Activated CD8-positive, alpha-beta memory T cell treated with anti-CD3 and anti-CD28 coated beads for 36 hours (primary cell): ENCODE measurements at regions not wholly inside any gene's neighbourhood (a gene's known extent, or its start where the extent isn't known, plus 50 kb on each side); places are given as distances from the start of the nearest gene placed in this dataset.
"Not testable (repeated sequence)": the region's sequence is repeated elsewhere in the genome, so short reads cannot be mapped to it uniquely, and the experiment has no call there.

Source experiments
- CTCF ChIA-PET: fragments of 350-600 bp; sonication (Branson Sonifier 250); formaldehyde crosslinking; loops from one replicate; lab custom pipeline; 2021; ENCODE audit warnings: antibody characterized with exemption; lab: Charles Lee
- POLR2A ChIA-PET: fragments of 350-600 bp; sonication (Branson Sonifier 250); formaldehyde crosslinking; loops from one replicate; lab custom pipeline; 2021; ENCODE audit warnings: antibody characterized with exemption; lab: Charles Lee

DNA sequence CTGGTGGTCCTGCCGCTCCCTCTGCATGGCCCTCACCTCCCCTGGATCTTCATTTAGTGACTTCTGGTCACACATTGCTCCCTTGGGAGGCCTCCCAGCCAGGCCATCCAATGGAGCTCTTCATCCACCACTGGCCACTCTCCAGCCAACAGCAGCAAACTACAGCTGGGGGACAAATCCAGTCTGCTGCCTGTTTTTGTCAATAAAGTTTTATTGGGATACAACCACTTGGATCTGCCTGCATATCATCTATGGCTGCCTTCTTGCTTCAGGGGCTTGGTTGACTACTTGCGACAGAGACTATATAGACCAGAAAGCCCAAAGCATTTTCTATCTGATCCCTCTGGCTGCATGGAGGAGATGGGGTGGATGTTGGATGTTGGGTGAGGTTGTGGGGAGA is 156.6 kb upstream of the SULF2 start:
- POLR2A ChIA-PET, result no interaction called here

DNA sequence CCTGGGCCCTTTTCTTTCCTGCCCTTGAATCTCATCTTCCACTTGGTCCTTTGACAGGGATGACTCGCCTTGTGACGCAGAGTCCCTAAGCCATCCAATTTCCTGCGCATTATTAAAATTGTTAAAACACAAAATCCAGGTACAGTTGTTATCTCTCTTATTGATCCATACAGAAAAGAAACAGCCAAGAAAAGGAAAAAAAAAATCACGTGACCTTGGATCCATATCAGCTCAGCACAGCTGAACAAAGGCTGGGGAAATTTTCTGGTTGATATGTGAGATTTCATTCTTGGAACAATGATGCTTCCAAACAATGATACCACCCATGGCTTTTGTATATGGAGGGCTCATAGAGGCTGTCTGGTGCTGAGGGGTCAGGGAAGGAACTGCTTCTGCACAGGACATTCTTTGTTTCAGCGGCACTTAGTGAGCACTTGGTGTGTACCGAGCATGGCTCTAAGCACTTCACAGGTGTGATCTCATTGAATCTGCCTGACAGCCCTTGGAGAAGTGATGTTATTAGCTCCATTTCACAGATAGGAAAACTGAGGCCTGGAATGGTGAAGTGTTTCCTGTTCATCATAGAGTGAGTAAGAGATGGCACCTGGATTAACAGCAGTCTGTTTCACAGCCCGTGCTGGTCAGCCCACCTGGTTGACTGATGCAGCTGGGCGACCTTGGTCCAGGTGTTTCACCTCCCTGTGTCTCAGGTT is 155.0 kb upstream of the SULF2 start:
- ChIA-PET POLR2A (no interaction called here), CTCF (no interaction called here)

More for the DNA sequence above, 156.6 kb upstream of the SULF2 start:
- CTCF ChIA-PET, result no interaction called here

DNA sequence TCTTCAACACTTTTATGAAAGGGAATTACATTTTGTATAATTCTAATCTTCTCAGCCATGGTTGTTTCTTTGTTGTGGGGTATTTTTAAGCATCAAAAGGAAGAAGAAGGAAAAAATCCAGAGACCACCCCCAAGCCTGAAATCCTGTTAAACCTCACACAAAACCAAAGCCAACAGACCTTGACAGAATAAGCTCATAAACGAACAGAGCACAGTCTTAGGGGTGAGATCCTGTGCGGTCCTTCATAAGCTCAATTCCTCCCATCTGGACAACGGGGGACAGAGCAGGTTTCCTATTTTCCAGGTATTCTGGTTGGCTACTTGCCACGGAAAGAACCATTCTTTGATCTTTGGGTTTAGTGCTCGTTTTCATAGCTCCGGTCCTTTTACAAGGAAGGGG is 151.3 kb upstream of the SULF2 start:
- ChIA-PET CTCF (no interaction called here), POLR2A (no interaction called here)

DNA sequence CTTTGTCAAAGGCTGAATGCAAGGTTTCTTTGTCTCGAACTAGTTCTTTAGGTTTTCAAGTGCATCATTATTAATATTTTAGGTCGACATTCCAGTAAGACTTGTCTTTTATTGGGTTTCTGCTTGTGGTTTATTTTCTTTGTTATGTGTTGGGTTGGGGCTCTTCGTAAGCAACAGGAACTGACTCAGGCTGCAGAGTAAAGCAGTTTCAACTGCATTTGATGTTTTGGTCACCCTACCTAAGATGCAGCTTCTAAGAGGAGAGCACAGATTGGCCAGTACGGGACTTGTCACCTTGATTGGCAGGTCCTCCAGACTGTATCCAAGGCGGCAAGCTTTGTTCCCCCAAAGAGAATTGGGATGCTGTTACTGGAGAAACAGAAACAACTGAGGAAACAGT is 149.5 kb upstream of the SULF2 start:
- POLR2A ChIA-PET, result no interaction called here
- CTCF ChIA-PET, result no interaction called here

DNA sequence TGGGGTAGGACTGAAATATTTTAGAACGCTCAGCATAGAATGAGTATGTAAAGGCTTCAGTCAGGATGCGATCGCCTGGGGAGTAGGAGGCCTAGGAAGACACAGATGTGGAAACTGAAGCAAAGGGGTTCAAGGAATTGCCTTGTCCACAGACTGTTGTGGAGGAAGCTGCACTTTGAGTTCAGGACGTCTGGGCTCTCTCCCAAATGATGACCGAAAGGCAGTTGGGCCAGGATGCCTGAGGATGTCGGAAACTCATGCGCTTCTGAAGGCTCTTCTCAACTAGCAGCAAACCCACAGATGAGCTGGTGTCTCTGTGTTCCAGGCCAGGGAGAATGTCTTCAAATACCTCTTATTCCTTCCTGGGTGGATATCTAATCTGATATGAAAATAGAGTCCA is 146.2 kb upstream of the SULF2 start:
- ChIA-PET POLR2A (no interaction called here), CTCF (no interaction called here)

DNA sequence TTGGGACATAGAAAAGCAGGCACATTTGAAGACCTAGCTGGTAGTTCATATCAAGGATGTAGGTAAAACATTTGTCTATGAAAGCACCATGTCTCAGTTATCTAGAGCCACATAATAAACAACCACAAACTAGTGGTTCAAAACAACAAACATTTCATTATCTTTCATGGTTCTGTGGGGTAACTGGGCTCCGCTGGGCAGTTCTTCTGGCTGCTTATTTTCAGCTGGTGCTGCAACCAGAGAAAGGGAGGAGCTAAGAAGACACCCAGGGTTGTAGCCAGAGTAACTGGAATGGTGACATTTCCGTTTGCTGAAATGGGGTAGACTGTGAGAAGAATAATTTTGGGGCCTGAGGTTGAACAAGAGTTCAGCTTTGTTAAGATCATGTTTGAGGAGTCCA is 145.7 kb upstream of the SULF2 start:
- POLR2A ChIA-PET, result no interaction called here
- CTCF ChIA-PET, result no interaction called here

DNA sequence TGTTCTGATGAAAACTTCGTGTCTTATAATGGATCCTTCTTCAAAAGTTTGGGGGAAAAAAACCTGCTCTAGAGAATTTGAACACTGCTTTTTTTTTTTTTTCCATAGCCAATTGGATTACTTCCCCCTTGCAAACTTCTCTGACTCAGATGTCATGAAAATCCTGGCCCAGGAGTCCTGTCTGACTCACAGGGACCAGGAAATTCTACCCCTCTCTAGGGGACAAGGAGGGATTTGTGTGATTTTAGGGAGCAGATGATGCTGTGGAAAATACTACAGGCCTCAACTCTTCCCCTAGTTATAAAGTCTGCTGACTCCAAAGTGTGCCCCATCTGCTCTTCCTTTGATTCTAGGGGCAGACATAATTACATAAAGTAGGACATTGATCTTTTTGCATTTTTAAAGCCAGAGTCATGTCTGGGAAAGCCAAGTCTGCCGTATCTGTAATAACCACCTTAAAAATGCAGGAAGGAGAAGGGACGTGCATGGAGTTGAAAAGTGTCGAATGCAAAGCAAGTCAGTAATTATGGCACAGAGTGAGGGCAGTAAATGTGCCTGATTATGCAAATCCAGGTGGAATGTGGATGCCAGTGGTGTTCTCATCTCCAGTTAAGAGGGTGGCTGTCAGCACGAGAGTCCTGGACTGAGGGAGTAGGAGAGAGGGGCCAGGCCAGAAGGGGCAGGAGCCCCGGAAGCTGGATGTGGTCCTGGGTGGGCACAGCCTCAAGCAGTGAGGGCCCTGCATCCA is 144.3 kb upstream of the SULF2 start:
- ChIA-PET CTCF (no interaction called here), POLR2A (no interaction called here)

DNA sequence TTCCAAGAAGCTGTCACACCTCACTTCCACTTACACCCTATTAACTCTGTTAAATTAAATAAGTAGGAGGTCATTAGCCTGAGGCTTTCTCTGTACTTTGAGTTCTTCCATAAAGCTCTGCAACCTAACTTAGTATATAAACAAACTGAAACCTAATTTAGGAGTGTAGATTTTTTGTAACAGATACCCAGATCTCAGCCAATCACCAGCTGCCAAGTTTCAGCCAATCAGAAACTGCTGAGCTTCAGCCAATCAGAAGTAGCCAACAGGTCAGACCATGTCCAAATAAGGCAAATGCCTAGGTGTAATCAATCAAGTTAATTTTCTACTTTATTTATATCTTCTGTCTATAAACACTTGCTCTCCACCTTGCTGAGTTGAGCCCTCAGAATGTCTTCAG is 142.7 kb upstream of the SULF2 start:
- CTCF ChIA-PET, result no interaction called here
- POLR2A ChIA-PET, result no interaction called here

DNA sequence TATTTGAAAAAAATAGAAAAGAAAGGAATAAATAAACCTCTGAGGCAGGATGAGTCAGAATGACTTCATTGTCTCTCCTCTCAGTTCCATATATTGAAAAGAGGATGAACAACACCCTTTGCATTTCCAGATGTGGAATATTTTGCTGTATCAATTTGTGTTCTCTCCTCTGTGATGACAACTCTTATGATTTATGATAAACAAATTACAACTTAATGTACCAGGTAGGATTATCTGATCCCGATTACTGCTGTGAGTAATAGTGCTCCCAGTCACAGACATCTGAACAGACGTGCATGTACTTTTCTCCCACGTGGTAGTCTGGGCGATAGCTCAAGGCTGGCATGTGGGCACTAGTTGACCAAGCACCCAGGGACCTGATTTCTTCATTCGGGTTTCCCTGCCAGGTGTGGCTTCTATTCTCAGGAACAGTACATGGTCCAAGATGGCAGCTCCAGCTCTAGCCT is 142.1 kb upstream of the SULF2 start:
- POLR2A ChIA-PET, result no interaction called here
- CTCF ChIA-PET, result no interaction called here

DNA sequence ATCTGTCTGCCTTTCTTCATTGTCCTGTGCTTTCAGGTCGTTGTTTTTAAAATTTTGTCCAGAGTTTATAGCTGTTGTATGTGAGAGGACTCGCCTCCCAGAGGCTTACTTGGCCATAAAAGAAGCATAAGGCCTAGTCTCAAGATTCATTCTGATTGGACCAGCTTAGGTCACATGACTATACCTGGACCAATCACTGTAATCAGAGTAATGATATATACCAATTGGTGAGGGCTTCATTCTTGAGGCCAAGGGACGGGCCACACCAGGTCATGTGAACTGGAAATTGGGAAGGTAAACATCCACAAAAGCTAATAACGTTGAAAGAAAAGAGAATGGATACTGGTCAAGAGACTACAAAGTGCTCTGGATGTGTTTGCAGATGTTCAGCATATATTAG is 141.4 kb upstream of the SULF2 start:
- POLR2A ChIA-PET, result no interaction called here
- CTCF ChIA-PET, result interaction anchor here (0.6 kb wide), 1 partner anchor 1084 kb away, joined by 4 read pairs; no protein-coding TSS in a partner anchor

DNA sequence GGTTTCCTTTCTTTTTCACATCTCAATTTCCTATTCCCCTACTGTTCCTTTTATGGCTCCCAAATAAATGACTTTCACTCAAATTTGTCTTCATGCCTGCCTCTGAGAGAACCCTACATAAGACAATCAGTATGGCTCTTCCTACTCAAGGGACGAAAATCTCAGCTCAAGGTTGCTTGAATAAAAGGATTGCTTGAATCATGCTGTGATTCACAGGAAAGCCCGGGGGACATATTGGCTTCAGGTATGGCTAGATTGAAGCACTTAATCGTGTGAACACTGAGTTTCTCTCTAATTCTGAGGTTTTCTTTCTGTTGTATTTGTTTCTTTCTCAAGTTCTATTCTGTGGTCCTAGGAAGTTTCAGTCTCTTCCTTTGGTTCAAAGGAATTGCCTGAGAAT is 140.3 kb upstream of the SULF2 start:
- ChIA-PET CTCF (no interaction called here), POLR2A (no interaction called here)

DNA sequence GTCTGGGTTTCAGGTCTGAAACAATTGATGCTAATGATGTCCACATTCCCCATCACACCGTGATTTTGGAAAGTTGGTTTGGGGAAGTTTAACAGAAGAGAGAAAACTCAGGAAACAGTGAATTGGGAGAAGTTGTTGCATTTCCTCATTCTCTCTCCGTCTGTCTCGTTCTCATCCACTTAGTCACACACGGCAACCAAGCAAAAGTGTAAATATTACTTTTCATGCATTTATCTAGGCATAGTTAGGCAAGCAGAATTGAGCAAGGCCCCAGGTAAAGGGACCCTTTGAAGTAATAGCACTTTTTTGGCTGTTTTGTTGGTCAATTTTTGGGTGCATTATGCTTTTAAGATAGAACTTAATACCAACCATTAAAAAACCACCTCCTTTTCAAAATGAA is 137.0 kb upstream of the SULF2 start:
- ChIA-PET POLR2A (no interaction called here), CTCF (no interaction called here)

DNA sequence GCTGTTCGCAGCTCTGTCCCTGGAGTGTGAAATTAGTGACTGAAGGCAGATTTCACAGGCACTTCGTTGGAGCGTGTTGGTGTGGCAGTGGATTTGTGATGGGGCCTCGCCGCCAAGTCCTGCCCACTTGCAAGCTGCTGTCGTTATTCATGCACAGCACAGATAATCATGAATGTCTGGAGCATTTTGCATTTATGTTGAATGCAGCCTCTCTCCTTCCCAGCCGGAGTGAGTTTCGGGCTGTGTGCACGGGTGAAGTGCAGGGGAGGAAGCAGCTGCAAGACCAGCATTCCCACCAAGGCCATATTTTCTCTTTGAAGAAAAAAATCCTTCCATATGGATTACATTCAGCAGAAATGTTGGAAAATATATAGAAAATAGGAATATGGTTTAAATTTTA is 136.5 kb upstream of the SULF2 start:
- POLR2A ChIA-PET, CTCF ChIA-PET: not testable (repeated sequence)

DNA sequence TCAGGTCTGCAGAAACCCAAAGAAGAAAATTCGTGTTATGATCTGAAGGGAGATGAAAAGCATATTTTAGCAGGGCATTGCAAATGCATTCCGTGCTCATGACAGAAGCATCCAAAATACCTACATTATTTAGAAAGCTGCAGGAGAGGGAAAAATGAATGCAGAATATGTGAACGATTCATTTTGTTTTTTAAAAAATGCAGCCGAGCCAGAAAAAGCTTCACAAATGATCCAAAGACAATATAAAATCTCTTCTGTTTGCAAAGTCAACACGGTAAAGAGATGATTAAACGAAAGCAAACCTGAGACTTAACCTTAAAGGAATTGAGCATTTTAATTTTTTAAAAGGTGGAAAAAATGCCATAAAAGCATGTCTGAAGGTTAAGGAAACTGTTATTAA is 136.1 kb upstream of the SULF2 start:
- POLR2A ChIA-PET, result no interaction called here

DNA sequence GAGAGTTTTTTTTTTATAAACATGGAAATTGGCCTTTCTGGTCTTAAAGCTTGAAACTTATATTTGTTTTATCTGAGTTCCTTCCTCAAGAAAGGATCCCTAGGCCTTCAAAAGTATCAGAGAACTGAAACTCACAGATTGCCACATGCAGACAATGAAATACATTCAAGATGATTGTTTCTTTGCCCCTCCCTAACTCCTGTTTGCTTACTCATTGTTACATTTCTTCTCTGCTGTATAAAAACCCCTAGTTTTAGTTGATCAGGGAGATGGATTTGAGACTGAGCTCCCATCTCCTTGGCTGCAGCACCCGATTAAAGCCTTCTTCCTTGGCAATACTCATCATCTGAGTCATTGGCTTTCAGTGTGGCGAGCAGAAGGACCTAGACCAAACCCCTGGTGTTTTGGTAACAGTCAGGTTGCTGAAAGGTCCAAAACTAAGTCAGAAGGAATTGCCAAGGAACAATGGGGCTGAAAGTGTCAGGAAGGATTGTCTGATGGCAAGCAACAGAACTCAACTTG is 132.3 kb upstream of the SULF2 start:
- ChIA-PET CTCF (no interaction called here), POLR2A (no interaction called here)

More for the DNA sequence above, 136.1 kb upstream of the SULF2 start:
- CTCF ChIA-PET, result no interaction called here

DNA sequence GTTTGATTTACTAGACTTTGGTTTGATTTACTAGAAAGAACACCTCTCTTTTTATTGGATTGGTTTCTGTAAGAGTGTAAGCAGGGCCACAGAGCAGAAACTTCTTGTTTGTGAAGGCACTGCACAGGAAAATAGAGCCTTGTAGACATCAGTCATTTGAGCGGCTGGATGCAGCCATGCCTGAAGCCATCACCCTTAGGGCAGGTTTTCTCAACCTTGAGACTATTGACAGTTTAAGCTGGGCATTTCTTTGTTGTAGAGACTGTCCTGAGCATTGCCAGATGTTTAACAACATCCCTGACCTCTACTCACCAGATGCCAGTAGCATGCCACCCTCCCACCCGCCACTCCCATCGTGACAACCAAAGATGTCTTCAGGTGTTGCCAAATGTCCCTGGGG is 130.2 kb upstream of the SULF2 start:
- POLR2A ChIA-PET, result no interaction called here
- CTCF ChIA-PET, result no interaction called here

DNA sequence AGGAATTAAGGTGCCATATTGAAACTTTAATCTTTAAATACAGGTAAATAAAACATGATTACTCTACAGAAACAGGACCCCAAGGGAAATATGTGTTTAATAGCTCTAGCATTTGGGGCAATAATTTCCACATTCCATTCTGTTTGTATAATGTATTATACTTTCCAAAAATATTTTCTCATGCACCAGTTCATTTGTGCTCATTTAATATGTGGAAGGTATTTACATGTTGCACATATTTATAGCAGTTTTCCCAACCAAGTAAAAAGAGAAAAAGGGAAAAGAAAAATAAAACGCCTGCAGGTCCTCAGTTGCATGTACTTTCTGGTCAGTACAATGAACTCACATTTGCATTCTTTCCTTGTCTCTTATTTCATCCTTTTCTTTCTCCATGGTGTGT is 129.5 kb upstream of the SULF2 start:
- POLR2A ChIA-PET, result no interaction called here
- CTCF ChIA-PET, result no interaction called here

DNA sequence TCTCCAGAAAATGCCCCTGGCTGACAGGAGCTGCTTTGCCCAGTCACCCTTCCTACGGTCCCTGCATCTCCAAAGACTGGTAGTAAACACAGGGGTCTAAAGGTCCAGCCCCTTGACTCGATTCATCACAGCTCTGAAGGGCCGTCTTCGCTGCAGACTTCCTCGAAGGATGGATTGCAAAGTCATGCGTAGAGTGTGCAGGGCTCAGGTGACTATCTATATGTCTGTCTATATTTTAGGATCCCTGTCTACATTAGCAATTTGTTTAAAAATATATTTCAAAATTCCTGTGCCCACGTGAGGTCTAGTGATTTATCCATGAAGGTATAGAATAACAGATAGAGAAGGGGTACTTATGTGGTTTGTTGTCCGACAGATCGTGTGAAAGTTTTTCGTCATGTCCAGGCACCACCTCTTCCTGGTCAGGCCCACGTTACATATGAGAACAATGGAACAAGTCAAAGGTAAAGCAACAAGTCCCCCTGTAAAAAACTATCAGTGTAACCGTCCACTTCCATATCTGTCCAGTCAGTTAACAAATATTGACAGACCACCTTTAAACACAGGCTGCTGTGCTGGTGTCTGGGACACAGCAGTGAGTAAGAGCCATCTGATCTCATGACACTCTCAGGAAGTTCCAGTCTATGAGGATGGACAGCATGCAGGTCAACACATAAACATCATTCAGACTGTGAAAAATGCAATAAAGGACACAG is 127.7 kb upstream of the SULF2 start:
- CTCF ChIA-PET, POLR2A ChIA-PET: not testable (repeated sequence)

DNA sequence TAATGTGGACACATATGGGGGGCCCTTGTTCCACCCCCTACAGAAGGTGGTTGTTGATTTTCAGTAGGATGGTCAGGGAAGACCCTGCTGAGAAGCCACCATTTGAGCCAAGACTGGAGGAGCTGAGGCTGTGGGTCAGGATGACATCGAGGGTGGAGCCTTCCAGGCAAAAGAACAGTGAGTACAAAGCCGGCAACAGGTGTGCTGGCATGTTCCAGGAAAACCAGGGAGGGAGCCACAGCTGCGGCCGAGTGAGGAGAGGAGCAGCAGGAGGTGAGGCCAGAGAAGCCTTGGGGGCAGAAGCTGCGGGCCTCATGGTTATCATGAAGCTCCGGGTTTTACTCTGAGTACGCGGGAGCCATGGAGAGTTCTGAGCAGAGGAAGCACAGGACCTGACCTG is 126.9 kb upstream of the SULF2 start:
- POLR2A ChIA-PET, CTCF ChIA-PET: not testable (repeated sequence)

DNA sequence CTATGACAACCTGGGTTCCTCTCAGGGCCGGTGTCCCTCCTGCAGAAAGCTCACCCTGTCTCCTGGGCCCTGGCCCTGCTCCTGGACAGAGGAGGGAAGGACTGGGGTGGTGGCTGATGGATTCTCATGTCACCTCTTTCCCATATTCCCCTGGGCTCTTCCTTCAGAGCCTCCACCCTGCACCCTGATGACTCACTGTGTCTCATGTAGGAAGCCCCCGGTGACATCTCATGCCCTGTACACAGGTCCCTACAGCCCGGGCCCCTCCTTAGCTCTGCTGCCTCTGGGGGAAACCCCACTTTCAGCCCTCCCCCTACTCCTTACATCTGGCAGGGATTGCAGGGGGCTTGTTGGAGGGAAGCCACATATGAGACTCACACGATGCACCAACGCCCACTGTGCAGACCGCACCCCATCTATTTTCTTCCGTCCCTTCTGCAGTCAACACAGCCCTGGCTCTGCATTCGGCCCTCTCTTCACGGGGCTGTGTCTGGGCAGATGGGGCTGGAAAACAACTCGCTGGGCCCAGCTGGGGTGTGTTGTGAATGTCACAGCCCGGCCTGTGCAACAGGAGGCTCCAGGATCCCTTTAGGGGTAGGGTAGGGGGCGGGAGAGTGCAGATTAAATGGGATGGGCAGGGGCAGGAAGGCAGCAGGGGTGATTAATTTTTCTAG is 124.6 kb upstream of the SULF2 start:
- CTCF ChIA-PET, POLR2A ChIA-PET: not testable (repeated sequence)
